Uterus (tissue), 3 donors: ENCODE measurements at regions not wholly inside any gene's neighbourhood (a gene's known extent, or its start where the extent isn't known, plus 50 kb on each side); places are given as distances from the start of the nearest gene placed in this dataset.

ENCODE experiments used
- DNase-seq, 2 donors: peaks; one replicate each; pipeline ENCODE4 v3.0.0-alpha.2; 2019 to 2020
- H3K27ac ChIP-seq, 2 donors: fragments of 200-600 bp; sonication (generic); 1 replicate in 1 of 2; 2 replicates in 1 of 2; pipeline ENCODE4 v1.5.1; 2016 to 2018
- H3K27me3 ChIP-seq, 2 donors: fragments of 200-600 bp; sonication (generic); one replicate each; pipeline ENCODE4 v1.5.1; 2018 to 2019; ENCODE audit warnings: control low read depth in 1 of 2
- H3K36me3 ChIP-seq, 2 donors: fragments of 200-600 bp; sonication (generic); one replicate each; pipeline ENCODE4 v1.5.1; 2019; ENCODE audit warnings: control low read depth in 1 of 2
- H3K4me1 ChIP-seq, 2 donors: fragments of 200-600 bp; sonication (generic); one replicate each; pipeline ENCODE4 v1.5.1; 2018 to 2019; ENCODE audit warnings: control low read depth in 1 of 2
- H3K4me3 ChIP-seq, 2 donors: fragments of 200-600 bp; sonication (generic); 1 replicate in 1 of 2; 2 replicates in 1 of 2; pipeline ENCODE4 v1.5.1; 2018 to 2019; ENCODE audit warnings: mild to moderate bottlenecking in 1 of 2
- H3K9me3 ChIP-seq, 2 donors: fragments of 200-600 bp; sonication (generic); one replicate each; pipeline ENCODE4 v1.5.1; 2019; ENCODE audit warnings: control low read depth in 1 of 2
- CTCF ChIP-seq, 4 experiments: fragments of 200-600 bp in 2 of 4; fragments of 450-650 bp in 2 of 4; sonication (generic) in 2 of 4; IDR thresholded peaks; one replicate each; pipeline ENCODE4 v1.5.1; 2016 to 2019; ENCODE audit warnings: antibody characterized with exemption in 4 of 4, mild to moderate bottlenecking in 2 of 4, moderate library complexity in 1 of 4
- POLR2A ChIP-seq, 2 donors: fragments of 450-650 bp; IDR thresholded peaks; one replicate each; pipeline ENCODE4 v1.6.1; 2016; ENCODE audit warnings: antibody characterized with exemption in 2 of 2, mild to moderate bottlenecking in 1 of 2, moderate library complexity in 1 of 2
- intact Hi-C: fragments of 100-400 bp; cut with DNase I; formaldehyde crosslinking; loops from one replicate; pipeline ENCODE4 v1.15.1; 2023; ENCODE audit warnings: low total_unique reads
- donor health status: DM: yes; HTN: yes; CAD: no.

GRCh38 chr11:129260750-129261149 is 68.6 kb upstream of the ARHGAP32 start:
- Histone ChIP-seq H3K36me3 (no peaks in the 10 kb centered on the region), H3K27me3 (no peaks in the 10 kb centered on the region), H3K9me3 (no peaks in the 10 kb centered on the region), H3K27ac (peak overlapping the region; percentile 47 to 56), H3K4me1 (peaks cover 0 to 4% of the 10 kb centered on the region in 2 donors), H3K4me3 (no peak overlapping the region)
- TF ChIP-seq POLR2A (IDR thresholded peaks at IDR 0.05) (no peak), CTCF (IDR thresholded peaks at IDR 0.05) (no peak)
- no peak for DNase-seq
- intact Hi-C loops: no loop called here

- intact Hi-C loops: no loop called here
- Histone ChIP-seq H3K4me1 (peaks cover 0 to 4% of the 10 kb centered on the region in 2 donors), H3K4me3 (no peak overlapping the region), H3K36me3 (no peaks in the 10 kb centered on the region), H3K27ac (no peak overlapping the region), H3K9me3 (no peaks in the 10 kb centered on the region), H3K27me3 (no peaks in the 10 kb centered on the region)
- TF ChIP-seq POLR2A (IDR thresholded peaks at IDR 0.05): no peak
- TF ChIP-seq CTCF (IDR thresholded peaks at IDR 0.05): no peak
- no peak for DNase-seq
These were observed 67.8 kb upstream of the ARHGAP32 start for GRCh38 chr11:129259931-129260348.

GRCh38 chr11:129258205-129258604 is 66.1 kb upstream of the ARHGAP32 start:
- H3K4me1 ChIP-seq: peaks cover 0 to 4% of the 10 kb centered on the region in 2 donors
- intact Hi-C loops: no loop called here
- H3K27ac ChIP-seq: no peak overlapping the region
- H3K4me3 ChIP-seq: no peak overlapping the region
- H3K27me3 ChIP-seq: no peaks in the 10 kb centered on the region
- DNase-seq: no peak
- no peaks in the 10 kb centered on the region for H3K36me3 ChIP-seq
- TF ChIP-seq CTCF (IDR thresholded peaks at IDR 0.05) (no peak), POLR2A (IDR thresholded peaks at IDR 0.05) (no peak)
- no peaks in the 10 kb centered on the region for H3K9me3 ChIP-seq

- TF ChIP-seq POLR2A (IDR thresholded peaks at IDR 0.05): no peak
- no peaks in the 10 kb centered on the region for H3K27me3 ChIP-seq
- intact Hi-C loops: no loop called here
- DNase-seq: no peak
- peaks cover 0 to 4% of the 10 kb centered on the region in 2 donors for H3K4me1 ChIP-seq
- H3K27ac ChIP-seq: no peak overlapping the region
- no peaks in the 10 kb centered on the region for H3K9me3 ChIP-seq
- H3K4me3 ChIP-seq: no peak overlapping the region
- H3K36me3 ChIP-seq: no peaks in the 10 kb centered on the region
These were observed 65.4 kb upstream of the ARHGAP32 start for GRCh38 chr11:129257512-129257911.

- H3K36me3 ChIP-seq: no peaks in the 10 kb centered on the region
- no peak overlapping the region for H3K27ac ChIP-seq
- intact Hi-C loops: no loop called here
- H3K27me3 ChIP-seq: no peaks in the 10 kb centered on the region
- no peaks in the 10 kb centered on the region for H3K9me3 ChIP-seq
- H3K4me1 ChIP-seq: no peaks in the 10 kb centered on the region
- TF ChIP-seq CTCF (IDR thresholded peaks at IDR 0.05) (no peak), POLR2A (IDR thresholded peaks at IDR 0.05) (no peak)
- DNase-seq: no peak
- H3K4me3 ChIP-seq: no peak overlapping the region
These were observed 60.5 kb upstream of the ARHGAP32 start for GRCh38 chr11:129252621-129253020.

GRCh38 chr11:129251067-129251466 is 58.9 kb upstream of the ARHGAP32 start:
- no peak for DNase-seq
- H3K9me3 ChIP-seq: no peaks in the 10 kb centered on the region
- H3K36me3 ChIP-seq: no peaks in the 10 kb centered on the region
- no peaks in the 10 kb centered on the region for H3K27me3 ChIP-seq
- H3K4me1 ChIP-seq: no peaks in the 10 kb centered on the region
- TF ChIP-seq POLR2A (IDR thresholded peaks at IDR 0.05): no peak
- TF ChIP-seq CTCF (IDR thresholded peaks at IDR 0.05): no peak
- no peak overlapping the region for H3K27ac ChIP-seq
- H3K4me3 ChIP-seq: no peak overlapping the region
- intact Hi-C loops: no loop called here
